ENCODE measurements at regions not wholly inside any gene's neighbourhood (a gene's known extent, or its start where the extent isn't known, plus 50 kb on each side); places are given as distances from the start of the nearest gene placed in this dataset.

- ATAC-seq (0 out of 2 replicates have a peak, but pooled peaks have one; percentile 13), DNase-seq (ENCODE audit: low spot score) (no peak)
- peaks cover 48% of the 10 kb centered on the region for H3K4me1 Mint-ChIP-seq
- CTCF ChIA-PET: interaction anchor here (0.7 to 2.8 kb wide), 4 partner anchors 16 to 352 kb away, joined by 3 to 11 read pairs (median 4); partner anchors contain the start of gene FAM50B
- POLR2A ChIA-PET: interaction anchor here (0.5 kb wide), 1 partner anchor 14 kb away, joined by 3 read pairs; no protein-coding TSS in a partner anchor
- H3K27ac Mint-ChIP-seq: peak overlapping the region; percentile 60; the same call in 1 of the 2 replicates
- no peak overlapping the region for H3K4me3 Mint-ChIP-seq
- H3K36me3 Mint-ChIP-seq: no peaks in the 10 kb centered on the region
- TF ChIP-seq ZNF423 (CRISPR knock-in tag; IDR thresholded peaks at IDR 0.05) (peak; percentile 91), NR3C1 (CRISPR knock-in tag; conservative IDR thresholded peaks at IDR 0.05; ENCODE audit: low read depth) (no peak)
- peaks cover 11% of the 10 kb centered on the region for H3K27me3 Mint-ChIP-seq (ENCODE audit: low read depth)
- no peaks in the 10 kb centered on the region; the same call in 1 of the 2 replicates for H3K9me3 Mint-ChIP-seq
Observed at GRCh38 chr6:3625980-3626563, 125.4 kb downstream of the PXDC1 start.

DNA sequence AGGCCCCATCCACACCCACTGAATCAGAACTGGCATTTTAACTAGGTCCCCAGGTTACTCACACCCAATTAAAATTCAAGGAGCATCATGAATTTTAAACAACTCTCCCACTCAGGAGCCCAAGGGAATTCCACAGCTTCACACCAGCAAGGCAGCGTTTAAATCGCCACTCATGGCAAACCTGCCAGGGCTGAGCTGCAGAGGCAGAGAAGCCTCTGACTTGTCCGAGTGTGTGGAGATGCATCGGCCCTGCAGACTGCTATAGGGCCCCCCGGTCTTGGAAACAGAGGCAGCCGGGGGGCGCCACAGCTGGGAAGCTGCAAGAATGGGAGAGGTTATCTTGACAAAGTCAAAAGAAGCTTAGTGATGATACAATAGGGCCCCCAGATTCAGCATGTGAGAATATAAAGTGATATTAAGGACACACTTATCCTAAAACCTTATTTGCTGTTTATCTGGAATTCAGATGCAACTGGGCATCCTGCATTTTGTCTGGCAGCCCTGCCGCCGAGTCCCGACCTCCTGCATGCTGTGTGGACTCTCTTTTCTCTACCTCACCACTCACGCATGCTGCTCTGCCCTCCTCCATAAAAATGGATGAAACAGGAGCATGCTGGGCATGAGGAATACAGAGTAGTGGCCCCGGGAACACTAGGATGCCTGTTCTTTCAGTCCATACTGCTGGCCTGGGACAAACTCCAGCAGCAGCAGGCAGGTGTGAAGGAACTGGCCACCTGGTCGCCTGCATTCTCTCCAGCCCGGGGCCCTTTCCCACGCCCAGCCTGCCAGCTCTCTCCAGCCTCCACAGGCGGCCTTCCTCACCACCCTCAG is 126.1 kb downstream of the PXDC1 start:
- ChIA-PET POLR2A (no interaction called here), CTCF (interaction anchor here (0.7 to 2.8 kb wide), 7 partner anchors 15 to 353 kb away, joined by 3 to 11 read pairs (median 3); partner anchors contain the start of gene FAM50B)
- no peaks in the 10 kb centered on the region; the same call in 1 of the 2 replicates for H3K9me3 Mint-ChIP-seq
- H3K4me1 Mint-ChIP-seq: peaks cover 48% of the 10 kb centered on the region
- ATAC-seq (peak; percentile 55), DNase-seq (ENCODE audit: low spot score) (no peak)
- H3K27me3 Mint-ChIP-seq (ENCODE audit: low read depth): peaks cover 11% of the 10 kb centered on the region
- no peak overlapping the region for H3K4me3 Mint-ChIP-seq
- H3K36me3 Mint-ChIP-seq: no peaks in the 10 kb centered on the region
- TF ChIP-seq, protein P1, sequence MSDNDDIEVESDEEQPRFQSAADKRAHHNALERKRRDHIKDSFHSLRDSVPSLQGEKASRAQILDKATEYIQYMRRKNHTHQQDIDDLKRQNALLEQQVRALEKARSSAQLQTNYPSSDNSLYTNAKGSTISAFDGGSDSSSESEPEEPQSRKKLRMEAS (CRISPR knock-in tag; IDR thresholded peaks at IDR 0.05): 0 out of 2 replicates have a peak, but pooled peaks have one; percentile 32
- no peak for TF ChIP-seq GTF2I (CRISPR knock-in tag; conservative IDR thresholded peaks at IDR 0.05)
- no peak overlapping the region for H3K27ac Mint-ChIP-seq

DNA sequence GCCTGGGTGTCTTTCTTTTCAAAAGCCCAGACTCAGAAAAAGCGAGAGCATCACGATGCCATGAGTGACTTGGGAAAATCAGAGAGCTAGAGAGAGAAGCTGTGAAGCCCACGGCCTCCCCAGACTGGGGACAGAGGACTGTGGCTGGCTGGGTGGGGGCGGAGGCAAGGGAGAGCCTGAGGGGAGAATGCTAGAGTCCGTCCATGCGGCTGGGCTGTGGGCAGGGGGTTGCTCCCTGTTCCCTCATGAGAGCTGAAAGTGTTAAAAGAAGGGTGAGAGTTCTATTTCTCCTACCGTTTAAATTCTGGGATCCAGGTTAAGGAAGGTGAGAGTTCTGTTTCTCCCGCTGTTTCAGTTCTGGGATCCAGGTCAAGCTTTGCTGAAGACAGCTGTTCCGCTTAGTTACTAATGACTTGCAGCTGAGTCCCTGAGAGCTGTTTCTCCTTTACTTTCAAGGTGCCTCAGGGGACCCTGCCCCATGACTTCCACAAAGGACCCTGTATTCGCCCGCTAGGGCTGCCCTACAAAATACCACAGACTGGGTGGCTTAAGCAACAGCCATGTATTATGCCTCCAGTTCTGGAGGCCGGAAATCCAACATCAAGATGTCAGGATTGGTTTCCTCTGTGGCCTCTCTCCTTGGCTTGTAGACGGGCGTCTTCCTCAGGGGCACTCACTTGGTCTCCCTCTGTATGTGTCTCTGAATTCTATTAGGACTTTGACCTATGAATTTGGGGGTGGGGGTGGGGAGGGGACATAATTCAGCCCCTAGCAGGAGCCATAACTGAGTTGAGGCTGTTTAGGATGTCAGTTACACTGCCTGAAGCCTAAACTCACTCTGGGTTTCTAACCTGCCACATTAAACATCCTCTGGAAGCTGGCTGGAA is 127.0 kb downstream of the PXDC1 start:
- POLR2A ChIA-PET: interaction anchor here (0.6 kb wide), 1 partner anchor 126 kb away, joined by 4 read pairs; no protein-coding TSS in a partner anchor
- no peaks in the 10 kb centered on the region; the same call in 1 of the 2 replicates for H3K9me3 Mint-ChIP-seq
- peaks cover 48% of the 10 kb centered on the region for H3K4me1 Mint-ChIP-seq
- no peak for DNase-seq (ENCODE audit: low spot score)
- H3K27ac Mint-ChIP-seq: no peak overlapping the region
- CTCF ChIA-PET: interaction anchor here (0.8 to 2.8 kb wide), 5 partner anchors 27 to 345 kb away, joined by 3 to 11 read pairs (median 3); no protein-coding TSS in a partner anchor
- peak; percentile 36; the same call in 1 of the 2 replicates for ATAC-seq
- H3K4me3 Mint-ChIP-seq: no peak overlapping the region
- H3K27me3 Mint-ChIP-seq (ENCODE audit: low read depth): peaks cover 11% of the 10 kb centered on the region
- no peaks in the 10 kb centered on the region for H3K36me3 Mint-ChIP-seq
- TF ChIP-seq ZNF219 (CRISPR knock-in tag; IDR thresholded peaks at IDR 0.05; ENCODE audit: borderline replicate concordance) (no peak), FOXP4 (CRISPR knock-in tag; IDR thresholded peaks at IDR 0.05) (no peak), ERG (CRISPR knock-in tag; IDR thresholded peaks at IDR 0.05) (no peak), MXD4 (CRISPR knock-in tag; IDR thresholded peaks at IDR 0.05; ENCODE audit: borderline replicate concordance) (no peak), ZSCAN18 (CRISPR knock-in tag; IDR thresholded peaks at IDR 0.05) (no peak), E2F1 (CRISPR knock-in tag; IDR thresholded peaks at IDR 0.05) (no peak), ATF6 (CRISPR knock-in tag; IDR thresholded peaks at IDR 0.05) (no peak)
- TF ChIP-seq, protein P2, sequence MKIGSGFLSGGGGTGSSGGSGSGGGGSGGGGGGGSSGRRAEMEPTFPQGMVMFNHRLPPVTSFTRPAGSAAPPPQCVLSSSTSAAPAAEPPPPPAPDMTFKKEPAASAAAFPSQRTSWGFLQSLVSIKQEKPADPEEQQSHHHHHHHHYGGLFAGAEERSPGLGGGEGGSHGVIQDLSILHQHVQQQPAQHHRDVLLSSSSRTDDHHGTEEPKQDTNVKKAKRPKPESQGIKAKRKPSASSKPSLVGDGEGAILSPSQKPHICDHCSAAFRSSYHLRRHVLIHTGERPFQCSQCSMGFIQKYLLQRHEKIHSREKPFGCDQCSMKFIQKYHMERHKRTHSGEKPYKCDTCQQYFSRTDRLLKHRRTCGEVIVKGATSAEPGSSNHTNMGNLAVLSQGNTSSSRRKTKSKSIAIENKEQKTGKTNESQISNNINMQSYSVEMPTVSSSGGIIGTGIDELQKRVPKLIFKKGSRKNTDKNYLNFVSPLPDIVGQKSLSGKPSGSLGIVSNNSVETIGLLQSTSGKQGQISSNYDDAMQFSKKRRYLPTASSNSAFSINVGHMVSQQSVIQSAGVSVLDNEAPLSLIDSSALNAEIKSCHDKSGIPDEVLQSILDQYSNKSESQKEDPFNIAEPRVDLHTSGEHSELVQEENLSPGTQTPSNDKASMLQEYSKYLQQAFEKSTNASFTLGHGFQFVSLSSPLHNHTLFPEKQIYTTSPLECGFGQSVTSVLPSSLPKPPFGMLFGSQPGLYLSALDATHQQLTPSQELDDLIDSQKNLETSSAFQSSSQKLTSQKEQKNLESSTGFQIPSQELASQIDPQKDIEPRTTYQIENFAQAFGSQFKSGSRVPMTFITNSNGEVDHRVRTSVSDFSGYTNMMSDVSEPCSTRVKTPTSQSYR (CRISPR knock-in tag; IDR thresholded peaks at IDR 0.05): no peak
- TF ChIP-seq, protein P3, sequence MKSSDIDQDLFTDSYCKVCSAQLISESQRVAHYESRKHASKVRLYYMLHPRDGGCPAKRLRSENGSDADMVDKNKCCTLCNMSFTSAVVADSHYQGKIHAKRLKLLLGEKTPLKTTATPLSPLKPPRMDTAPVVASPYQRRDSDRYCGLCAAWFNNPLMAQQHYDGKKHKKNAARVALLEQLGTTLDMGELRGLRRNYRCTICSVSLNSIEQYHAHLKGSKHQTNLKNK (CRISPR knock-in tag; IDR thresholded peaks at IDR 0.05): no peak

Measured in WTC11 (cell line).